ENCODE measurements at regions not wholly inside any gene's neighbourhood (a gene's known extent, or its start where the extent isn't known, plus 50 kb on each side); places are given as distances from the start of the nearest gene placed in this dataset.

DNA sequence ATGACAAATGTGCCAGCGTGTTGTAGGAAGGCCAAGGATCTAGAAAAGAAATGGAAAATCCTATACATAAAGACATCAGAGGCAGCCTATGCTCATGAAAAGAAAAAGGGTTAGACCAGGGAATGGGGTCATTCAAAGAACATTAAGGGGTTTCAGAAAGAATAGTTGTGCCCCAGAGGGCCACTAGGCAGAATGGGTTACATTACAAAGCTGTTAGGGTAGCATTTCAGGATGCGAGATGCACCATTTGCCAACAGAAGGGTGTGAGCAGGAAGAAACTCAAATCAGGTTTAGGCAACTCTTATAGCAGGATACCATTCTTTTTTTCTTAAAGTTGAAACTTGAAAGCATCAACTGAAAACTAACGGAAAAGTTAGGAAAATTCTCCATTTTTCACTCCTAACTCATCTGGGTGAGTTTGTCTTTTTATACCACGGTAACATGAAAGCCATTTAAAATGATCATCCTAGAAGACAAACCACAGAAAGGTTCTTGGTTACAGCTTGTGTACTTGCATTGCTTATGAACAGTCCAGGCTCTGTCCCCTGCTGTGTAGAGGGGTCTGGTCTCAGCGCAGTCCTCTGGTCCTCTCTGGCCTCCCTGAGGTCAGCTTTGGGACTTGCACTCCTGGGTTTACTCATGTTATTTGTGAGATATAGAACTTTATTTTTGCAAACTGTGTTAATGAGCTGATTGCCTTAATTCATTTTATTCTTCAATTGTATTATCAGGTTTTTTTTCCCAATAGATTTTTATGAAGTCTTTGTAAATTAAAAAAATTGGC is 209.1 kb downstream of the DACT1 start:
- no peak for TF ChIP-seq TAF1 (IDR thresholded peaks at IDR 0.05; ENCODE audit: borderline replicate concordance, low read depth, low read length)
- TF ChIP-seq POLR2AphosphoS5 (IDR thresholded peaks at IDR 0.05; ENCODE audit: low read depth, low read length) = no peak
